Retinal pigment epithelial cell (primary cell): ENCODE measurements at regions not wholly inside any gene's neighbourhood (a gene's known extent, or its start where the extent isn't known, plus 50 kb on each side); places are given as distances from the start of the nearest gene placed in this dataset.

ENCODE experiments used
- DNase-seq: peaks from one replicate; pipeline ENCODE4 v3.0.0-alpha.2; 2010; ENCODE audit warnings: low read depth
- H3K4me3 ChIP-seq: 2 replicates; pipeline ENCODE4 v1.5.1; 2011; ENCODE audit warnings: mild to moderate bottlenecking, low read length, control low read depth, moderate library complexity
- CTCF ChIP-seq: conservative IDR thresholded peaks from 2 replicates; pipeline ENCODE4 v1.5.1; 2011; ENCODE audit warnings: low read depth, low read length, control low read depth, inconsistent platforms

DNA sequence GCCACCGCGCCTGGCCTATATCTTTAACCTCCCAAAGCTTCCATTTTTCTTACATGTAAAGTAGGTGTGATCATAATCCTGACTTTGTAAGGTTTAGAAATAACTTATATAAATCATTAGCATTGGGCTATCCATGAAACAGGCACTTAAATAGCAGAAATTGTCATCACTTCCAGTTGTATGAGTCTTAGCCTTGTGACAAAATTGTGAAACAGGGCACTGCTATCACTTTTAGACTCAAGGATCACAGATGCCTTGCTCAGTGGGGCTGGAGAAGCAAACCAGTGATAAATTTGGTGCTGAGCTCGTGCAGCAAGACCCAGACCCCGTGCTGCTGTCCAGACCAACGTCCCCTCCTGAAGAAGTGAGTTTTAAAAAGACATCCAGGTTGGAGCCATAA lies 209.7 kb downstream of the KATNAL1 start:
- H3K4me3 ChIP-seq = no peak overlapping the region
- TF ChIP-seq CTCF = no peak
- no peak for DNase-seq

GRCh38 chr13:30097089-30097488 lies 210.3 kb downstream of the KATNAL1 start:
- DNase-seq = no peak
- H3K4me3 ChIP-seq = no peak overlapping the region
- TF ChIP-seq CTCF = no peak

DNA sequence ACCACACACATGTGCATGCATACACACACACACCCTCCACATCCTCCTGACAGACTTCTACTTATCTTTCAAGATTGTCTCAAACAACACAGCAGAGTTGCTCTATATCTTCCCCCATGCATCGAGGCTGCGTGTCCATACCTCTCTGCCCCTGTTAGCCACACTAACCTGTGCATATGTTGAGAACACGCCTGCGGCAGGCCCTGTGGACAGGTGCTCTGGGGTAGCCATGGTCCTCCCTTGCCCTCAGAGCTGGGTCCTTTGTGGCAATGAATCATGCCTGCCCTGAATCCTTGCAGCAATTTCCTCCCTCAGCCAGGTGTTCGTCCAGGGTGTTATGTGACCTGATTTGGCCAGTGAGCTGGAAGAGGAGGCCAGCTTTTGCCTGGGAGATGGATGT lies 213.3 kb downstream of the KATNAL1 start:
- no peak for DNase-seq
- no peak overlapping the region for H3K4me3 ChIP-seq
- no peak for TF ChIP-seq CTCF

GRCh38 chr13:30093236-30093635 lies 214.1 kb downstream of the KATNAL1 start:
- TF ChIP-seq CTCF = no peak
- no peak for DNase-seq

GRCh38 chr13:30091691-30092090 lies 215.7 kb downstream of the KATNAL1 start:
- H3K4me3 ChIP-seq = no peak overlapping the region
- no peak for DNase-seq
- no peak for TF ChIP-seq CTCF

More at GRCh38 chr13:30093236-30093635, 214.1 kb downstream of the KATNAL1 start:
- no peak overlapping the region for H3K4me3 ChIP-seq

GRCh38 chr13:30091035-30091434 lies 216.3 kb downstream of the KATNAL1 start:
- no peak for TF ChIP-seq CTCF
- no peak for DNase-seq
- no peak overlapping the region for H3K4me3 ChIP-seq

DNA sequence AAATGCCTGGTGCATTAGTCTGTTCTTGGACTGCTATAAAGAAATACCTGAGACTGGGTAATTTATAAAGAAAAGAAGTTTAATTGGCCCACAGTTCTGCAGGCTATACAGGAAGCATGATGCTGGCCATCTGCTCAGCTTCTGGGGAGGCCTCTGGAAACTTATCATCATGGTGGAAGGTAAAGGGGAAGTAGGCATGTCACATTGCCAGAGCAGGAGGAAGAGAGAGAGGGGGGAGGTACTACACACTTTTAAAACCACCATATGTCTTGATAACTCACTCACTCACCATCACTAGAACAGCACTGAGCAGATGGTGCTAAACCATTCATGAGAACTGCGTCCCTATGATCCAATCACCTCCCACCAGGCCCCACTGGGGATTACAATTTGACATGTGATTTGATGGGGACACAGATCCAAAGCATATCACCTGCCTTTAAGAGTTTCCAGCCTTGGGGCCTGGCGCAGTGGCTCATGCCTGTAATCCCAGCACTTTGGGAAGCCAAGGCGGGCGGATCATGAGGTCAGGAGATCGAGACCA lies 219.0 kb downstream of the KATNAL1 start:
- DNase-seq = no peak
- TF ChIP-seq CTCF = no peak
- H3K4me3 ChIP-seq = no peak overlapping the region
